ENCODE measurements at regions not wholly inside any gene's neighbourhood (a gene's known extent, or its start where the extent isn't known, plus 50 kb on each side); places are given as distances from the start of the nearest gene placed in this dataset.

DNA sequence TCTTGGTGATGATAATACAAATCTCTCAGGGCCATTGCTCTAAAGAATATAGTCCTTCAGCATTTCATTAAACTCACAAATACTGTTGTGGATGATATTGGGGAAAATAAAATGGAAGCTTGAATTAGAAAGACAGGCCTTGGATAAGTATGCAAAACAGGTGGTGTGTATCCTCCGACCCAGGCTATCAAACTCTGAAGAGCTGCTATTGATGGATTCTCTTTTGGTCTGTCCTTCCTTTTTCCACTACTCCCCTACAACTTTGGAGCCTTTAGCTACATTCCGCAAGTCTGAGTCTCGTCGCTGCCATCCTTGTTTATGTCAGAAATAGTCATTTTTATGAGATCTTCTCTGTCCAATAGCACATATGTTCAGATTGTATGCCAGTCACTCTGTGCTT lies 351.6 kb downstream of the KCNJ2 start:
- Histone ChIP-seq H3K27ac (ENCODE audit: control insufficient read depth, insufficient read depth, low read length) (no peak overlapping the region), H3K9me3 (ENCODE audit: control insufficient read depth, low read depth, low read length) (no peaks in the 10 kb centered on the region), H3K4me1 (ENCODE audit: control insufficient read depth, extremely low read depth, insufficient read depth, low read length) (no peaks in the 10 kb centered on the region), H2AFZ (ENCODE audit: control insufficient read depth, low read length) (no peak overlapping the region), H3K9me1 (ENCODE audit: control insufficient read depth, extremely low read depth, insufficient read depth, low read length) (no peaks in the 10 kb centered on the region), H3K9ac (ENCODE audit: control insufficient read depth, extremely low read depth, insufficient read depth, low read length) (no peak overlapping the region), H3K27me3 (ENCODE audit: control insufficient read depth, extremely low read depth, insufficient read depth, low read length) (no peaks in the 10 kb centered on the region), H4K20me1 (ENCODE audit: control insufficient read depth, extremely low read depth, insufficient read depth, low read length) (no peaks in the 10 kb centered on the region), H3K4me2 (ENCODE audit: control insufficient read depth, extremely low read depth, insufficient read depth, low read depth, low read length) (no peak overlapping the region), H3K36me3 (ENCODE audit: control insufficient read depth in 2 of 2, extremely low read depth in 1 of 2, insufficient read depth in 2 of 2, low read length in 2 of 2) (no peaks in the 10 kb centered on the region), H3K4me3 (ENCODE audit: control insufficient read depth in 2 of 3, extremely low read depth in 1 of 3, insufficient read depth in 2 of 3, low read depth in 1 of 3, low read length in 3 of 3) (no peak overlapping the region), H3K79me2 (ENCODE audit: control insufficient read depth, insufficient read depth, low read length) (no peaks in the 10 kb centered on the region)
- DNase-seq (ENCODE audit: low read depth, low spot score) (no peak), FAIRE-seq (no peak)
- dilution Hi-C loops (cut with MboI; ENCODE audit: extremely low pct_ligation_motif_present, low sequenced_read_pairs) = no loop called here
- TF ChIP-seq, protein P1, sequence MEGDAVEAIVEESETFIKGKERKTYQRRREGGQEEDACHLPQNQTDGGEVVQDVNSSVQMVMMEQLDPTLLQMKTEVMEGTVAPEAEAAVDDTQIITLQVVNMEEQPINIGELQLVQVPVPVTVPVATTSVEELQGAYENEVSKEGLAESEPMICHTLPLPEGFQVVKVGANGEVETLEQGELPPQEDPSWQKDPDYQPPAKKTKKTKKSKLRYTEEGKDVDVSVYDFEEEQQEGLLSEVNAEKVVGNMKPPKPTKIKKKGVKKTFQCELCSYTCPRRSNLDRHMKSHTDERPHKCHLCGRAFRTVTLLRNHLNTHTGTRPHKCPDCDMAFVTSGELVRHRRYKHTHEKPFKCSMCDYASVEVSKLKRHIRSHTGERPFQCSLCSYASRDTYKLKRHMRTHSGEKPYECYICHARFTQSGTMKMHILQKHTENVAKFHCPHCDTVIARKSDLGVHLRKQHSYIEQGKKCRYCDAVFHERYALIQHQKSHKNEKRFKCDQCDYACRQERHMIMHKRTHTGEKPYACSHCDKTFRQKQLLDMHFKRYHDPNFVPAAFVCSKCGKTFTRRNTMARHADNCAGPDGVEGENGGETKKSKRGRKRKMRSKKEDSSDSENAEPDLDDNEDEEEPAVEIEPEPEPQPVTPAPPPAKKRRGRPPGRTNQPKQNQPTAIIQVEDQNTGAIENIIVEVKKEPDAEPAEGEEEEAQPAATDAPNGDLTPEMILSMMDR (optimal IDR thresholded peaks at IDR 0.05 in 1 of 3, IDR thresholded peaks at IDR 0.05 in 1 of 3, conservative IDR thresholded peaks at IDR 0.05 in 1 of 3; ENCODE audit: extremely low read depth in 1 of 3, insufficient read depth in 2 of 3, low read length in 3 of 3) = no peak
- no peak for TF ChIP-seq EZH2 (IDR thresholded peaks at IDR 0.05; ENCODE audit: low read length)

DNA sequence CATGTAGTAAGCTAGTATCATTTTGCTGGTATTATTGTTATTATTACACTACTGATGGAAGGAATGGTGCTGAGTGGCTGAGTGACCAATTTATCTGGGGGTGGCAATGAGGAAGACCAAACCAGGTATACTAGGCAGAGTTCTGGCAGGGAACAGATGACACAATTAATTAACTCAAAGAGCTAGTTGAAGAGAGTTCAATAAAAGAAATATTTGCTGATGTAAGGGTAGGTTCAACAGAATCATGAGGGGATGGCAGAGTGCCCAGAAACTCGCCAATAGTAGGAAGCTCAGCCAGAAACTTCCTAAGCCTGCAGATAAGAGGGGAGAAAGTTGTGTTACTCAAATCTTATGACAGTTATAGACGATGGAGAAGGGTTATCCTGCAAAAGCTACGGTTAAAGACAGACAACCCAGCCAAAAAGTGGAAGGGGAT lies 352.5 kb downstream of the KCNJ2 start:
- dilution Hi-C loops (cut with MboI; ENCODE audit: extremely low pct_ligation_motif_present, low sequenced_read_pairs) = no loop called here

More for the DNA sequence above, 352.5 kb downstream of the KCNJ2 start:
- H2AFZ ChIP-seq (ENCODE audit: control insufficient read depth, low read length) = no peak overlapping the region
- H3K9me1 ChIP-seq (ENCODE audit: control insufficient read depth, extremely low read depth, insufficient read depth, low read length) = no peaks in the 10 kb centered on the region
- no peak for TF ChIP-seq EZH2 (IDR thresholded peaks at IDR 0.05; ENCODE audit: low read length)
- TF ChIP-seq, protein P1 (optimal IDR thresholded peaks at IDR 0.05 in 1 of 3, IDR thresholded peaks at IDR 0.05 in 1 of 3, conservative IDR thresholded peaks at IDR 0.05 in 1 of 3; ENCODE audit: extremely low read depth in 1 of 3, insufficient read depth in 2 of 3, low read length in 3 of 3) = no peak
- H3K9ac ChIP-seq (ENCODE audit: control insufficient read depth, extremely low read depth, insufficient read depth, low read length) = no peak overlapping the region
- H4K20me1 ChIP-seq (ENCODE audit: control insufficient read depth, extremely low read depth, insufficient read depth, low read length) = no peaks in the 10 kb centered on the region
- H3K4me2 ChIP-seq (ENCODE audit: control insufficient read depth, extremely low read depth, insufficient read depth, low read depth, low read length) = no peak overlapping the region
- no peaks in the 10 kb centered on the region for H3K4me1 ChIP-seq (ENCODE audit: control insufficient read depth, extremely low read depth, insufficient read depth, low read length)
- no peaks in the 10 kb centered on the region for H3K9me3 ChIP-seq (ENCODE audit: control insufficient read depth, low read depth, low read length)
- H3K27ac ChIP-seq (ENCODE audit: control insufficient read depth, insufficient read depth, low read length) = no peak overlapping the region
- no peak for FAIRE-seq
- no peak overlapping the region for H3K4me3 ChIP-seq (ENCODE audit: control insufficient read depth in 2 of 3, extremely low read depth in 1 of 3, insufficient read depth in 2 of 3, low read depth in 1 of 3, low read length in 3 of 3)
- H3K79me2 ChIP-seq (ENCODE audit: control insufficient read depth, insufficient read depth, low read length) = no peaks in the 10 kb centered on the region
- no peaks in the 10 kb centered on the region for H3K36me3 ChIP-seq (ENCODE audit: control insufficient read depth in 2 of 2, extremely low read depth in 1 of 2, insufficient read depth in 2 of 2, low read length in 2 of 2)
- H3K27me3 ChIP-seq (ENCODE audit: control insufficient read depth, extremely low read depth, insufficient read depth, low read length) = no peaks in the 10 kb centered on the region
- no peak for DNase-seq (ENCODE audit: low read depth, low spot score)

Data from keratinocyte (primary cell).